ENCODE measurements at regions not wholly inside any gene's neighbourhood (a gene's known extent, or its start where the extent isn't known, plus 50 kb on each side); places are given as distances from the start of the nearest gene placed in this dataset.
A peak's percentile ranks its signal among the peaks of the same experiment; 100 is the strongest.
"Not testable (repeated sequence)": the region's sequence is repeated elsewhere in the genome, so short reads cannot be mapped to it uniquely, and the experiment has no call there.

GRCh38 chr1:157205982-157206381, 67.8 kb upstream of the ETV3 start:
- not testable (repeated sequence) for DNase-seq

- no peak for DNase-seq
Measured at GRCh38 chr1:157203166-157203565, 65.0 kb upstream of the ETV3 start.

GRCh38 chr1:157202331-157202730, 64.1 kb upstream of the ETV3 start:
- DNase-seq = no peak

GRCh38 chr1:157201767-157202166, 63.6 kb upstream of the ETV3 start:
- DNase-seq = no peak

GRCh38 chr1:157200451-157200850, 62.3 kb upstream of the ETV3 start:
- DNase-seq = no peak

GRCh38 chr1:157199421-157199755, 61.2 kb upstream of the ETV3 start:
- DNase-seq = no peak

- DNase-seq = no peak
Measured at GRCh38 chr1:157198619-157199420, 60.6 kb upstream of the ETV3 start.

- no peak for DNase-seq
Measured at GRCh38 chr1:157197906-157198435, 59.8 kb upstream of the ETV3 start.

GRCh38 chr1:157196670-157197456, 58.7 kb upstream of the ETV3 start:
- DNase-seq = not testable (repeated sequence)

- DNase-seq = no peak
Measured at GRCh38 chr1:157196245-157196543, 58.0 kb upstream of the ETV3 start.

- no peak for DNase-seq
Measured at GRCh38 chr1:157195521-157196244, 57.5 kb upstream of the ETV3 start.

GRCh38 chr1:157194731-157195520, 56.7 kb upstream of the ETV3 start:
- no peak for DNase-seq

GRCh38 chr1:157193702-157194391, 55.7 kb upstream of the ETV3 start:
- peak; percentile 80 for DNase-seq

- DNase-seq = no peak
Measured at GRCh38 chr1:157193219-157193618, 55.0 kb upstream of the ETV3 start.

- DNase-seq = no peak
Measured at GRCh38 chr1:157189986-157190982, 52.1 kb upstream of the ETV3 start.

- no peak for DNase-seq
Measured at GRCh38 chr1:157189096-157189495, 50.9 kb upstream of the ETV3 start.

Data from stimulated activated CD4-positive, alpha-beta T cell treated with anti-CD3 and anti-CD28 coated beads, Interleukin-15, amount 100 ng/mL, for 24 hours (primary cell).